Fibroblast of lung (primary cell): ENCODE measurements at regions not wholly inside any gene's neighbourhood (a gene's known extent, or its start where the extent isn't known, plus 50 kb on each side); places are given as distances from the start of the nearest gene placed in this dataset.

Experiments
- DNase-seq, 2 donors: peaks; one replicate each; pipeline versions ENCODE4 v3.0.0 to v3.0.0-alpha.2; 2010; ENCODE audit warnings: low read depth in 2 of 2
- H2AFZ ChIP-seq: 2 replicates; pipeline ENCODE4 v1.5.1; 2012; ENCODE audit warnings: low read length, control low read depth, inconsistent platforms
- H3K27ac ChIP-seq: 2 replicates; pipeline ENCODE4 v1.5.1; 2011; ENCODE audit warnings: low read length, control low read depth; ENCODE audit not compliant: insufficient read depth
- H3K27me3 ChIP-seq: 2 replicates; pipeline ENCODE4 v1.5.1; 2011; ENCODE audit warnings: mild to moderate bottlenecking, low read length; ENCODE audit not compliant: control insufficient read depth, insufficient read depth
- H3K36me3 ChIP-seq: 2 replicates; pipeline ENCODE4 v1.5.1; 2011; ENCODE audit warnings: low read length; ENCODE audit not compliant: control insufficient read depth, insufficient read depth
- H3K4me1 ChIP-seq: 2 replicates; pipeline ENCODE4 v1.5.1; 2011; ENCODE audit warnings: low read length; ENCODE audit not compliant: control insufficient read depth, insufficient read depth; ENCODE audit errors: extremely low read depth
- H3K4me2 ChIP-seq: 2 replicates; pipeline ENCODE4 v1.5.1; 2011; ENCODE audit warnings: low read length, control low read depth; ENCODE audit not compliant: insufficient read depth; ENCODE audit errors: extremely low read depth
- H3K4me3 ChIP-seq, 4 experiments: fragments of 200-600 bp in 1 of 4; sonication (generic) in 1 of 4; replicated peaks in 1 of 4; 2 replicates each; pipeline ENCODE4 v1.5.1; 2011 to 2016; ENCODE audit warnings: low read length in 4 of 4, low read depth in 3 of 4, mild to moderate bottlenecking in 3 of 4, control low read depth in 2 of 4, inconsistent platforms in 1 of 4, mixed read lengths in 1 of 4; ENCODE audit not compliant: insufficient read depth in 1 of 4; ENCODE audit errors: control extremely low read depth in 1 of 4
- H3K79me2 ChIP-seq: 2 replicates; pipeline ENCODE4 v1.5.1; 2012; ENCODE audit warnings: mild to moderate bottlenecking, low read length, inconsistent platforms; ENCODE audit not compliant: control insufficient read depth, insufficient read depth
- H3K9ac ChIP-seq: 2 replicates; pipeline ENCODE4 v1.5.1; 2011; ENCODE audit warnings: mild to moderate bottlenecking, low read length, control low read depth; ENCODE audit not compliant: insufficient read depth
- H3K9me3 ChIP-seq: 2 replicates; pipeline ENCODE4 v1.5.1; 2012; ENCODE audit warnings: low read depth, low read length; ENCODE audit not compliant: control insufficient read depth, insufficient read depth
- H4K20me1 ChIP-seq: 2 replicates; pipeline ENCODE4 v1.5.1; 2011; ENCODE audit warnings: low read length; ENCODE audit not compliant: control insufficient read depth, insufficient read depth; ENCODE audit errors: extremely low read depth
- EZH2 ChIP-seq: IDR thresholded peaks from 2 replicates; pipeline ENCODE4 v1.5.1; 2012; ENCODE audit warnings: low read length, control low read depth, mild to moderate bottlenecking; ENCODE audit errors: missing control alignments
- TF ChIP-seq, protein P1 (sequence below), 2 donors: IDR thresholded peaks in 1 of 2; conservative IDR thresholded peaks in 1 of 2; 1 replicate in 1 of 2; 2 replicates in 1 of 2; pipeline ENCODE4 v1.5.1; 2011 to 2012; ENCODE audit warnings: low read length in 2 of 2, control low read depth in 1 of 2, inconsistent platforms in 1 of 2, low read depth in 1 of 2, mild to moderate bottlenecking in 1 of 2

- Histone ChIP-seq H3K79me2 (no peaks in the 10 kb centered on the region), H3K4me1 (no peaks in the 10 kb centered on the region), H3K36me3 (no peaks in the 10 kb centered on the region), H3K27ac (no peak overlapping the region), H3K4me2 (no peak overlapping the region), H2AFZ (no peak overlapping the region), H3K27me3 (no peaks in the 10 kb centered on the region), H3K9ac (no peak overlapping the region), H3K4me3 (no peak overlapping the region), H3K9me3 (no peaks in the 10 kb centered on the region), H4K20me1 (no peaks in the 10 kb centered on the region)
- peak in 1 of 2 donors; percentile 8 for DNase-seq
- TF ChIP-seq EZH2, result no peak
- TF ChIP-seq, protein P1, sequence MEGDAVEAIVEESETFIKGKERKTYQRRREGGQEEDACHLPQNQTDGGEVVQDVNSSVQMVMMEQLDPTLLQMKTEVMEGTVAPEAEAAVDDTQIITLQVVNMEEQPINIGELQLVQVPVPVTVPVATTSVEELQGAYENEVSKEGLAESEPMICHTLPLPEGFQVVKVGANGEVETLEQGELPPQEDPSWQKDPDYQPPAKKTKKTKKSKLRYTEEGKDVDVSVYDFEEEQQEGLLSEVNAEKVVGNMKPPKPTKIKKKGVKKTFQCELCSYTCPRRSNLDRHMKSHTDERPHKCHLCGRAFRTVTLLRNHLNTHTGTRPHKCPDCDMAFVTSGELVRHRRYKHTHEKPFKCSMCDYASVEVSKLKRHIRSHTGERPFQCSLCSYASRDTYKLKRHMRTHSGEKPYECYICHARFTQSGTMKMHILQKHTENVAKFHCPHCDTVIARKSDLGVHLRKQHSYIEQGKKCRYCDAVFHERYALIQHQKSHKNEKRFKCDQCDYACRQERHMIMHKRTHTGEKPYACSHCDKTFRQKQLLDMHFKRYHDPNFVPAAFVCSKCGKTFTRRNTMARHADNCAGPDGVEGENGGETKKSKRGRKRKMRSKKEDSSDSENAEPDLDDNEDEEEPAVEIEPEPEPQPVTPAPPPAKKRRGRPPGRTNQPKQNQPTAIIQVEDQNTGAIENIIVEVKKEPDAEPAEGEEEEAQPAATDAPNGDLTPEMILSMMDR (conservative IDR thresholded peaks at IDR 0.05 in 1 of 2, IDR thresholded peaks at IDR 0.05 in 1 of 2; ENCODE audit: low read depth in 1 of 2, low read length in 2 of 2), result no peak
These were observed 206.8 kb downstream of the TINAG start for GRCh38 chr6:54515013-54515412.

GRCh38 chr6:54515713-54516112 lies 207.5 kb downstream of the TINAG start:
- Histone ChIP-seq H3K4me3 (no peak overlapping the region), H4K20me1 (no peaks in the 10 kb centered on the region), H3K27me3 (no peaks in the 10 kb centered on the region), H3K4me1 (no peaks in the 10 kb centered on the region), H3K36me3 (no peaks in the 10 kb centered on the region), H3K9me3 (no peaks in the 10 kb centered on the region), H3K27ac (no peak overlapping the region), H3K79me2 (no peaks in the 10 kb centered on the region), H3K9ac (no peak overlapping the region), H3K4me2 (no peak overlapping the region), H2AFZ (no peak overlapping the region)
- DNase-seq, result no peak
- TF ChIP-seq, protein P1 (conservative IDR thresholded peaks at IDR 0.05 in 1 of 2, IDR thresholded peaks at IDR 0.05 in 1 of 2; ENCODE audit: low read depth in 1 of 2, low read length in 2 of 2), result no peak
- no peak for TF ChIP-seq EZH2

- Histone ChIP-seq H3K9ac (no peak overlapping the region), H3K36me3 (no peaks in the 10 kb centered on the region), H3K9me3 (no peaks in the 10 kb centered on the region), H3K4me2 (no peak overlapping the region), H3K27me3 (no peaks in the 10 kb centered on the region), H3K4me3 (no peak overlapping the region), H3K27ac (no peak overlapping the region), H4K20me1 (no peaks in the 10 kb centered on the region), H3K4me1 (no peaks in the 10 kb centered on the region), H2AFZ (no peak overlapping the region), H3K79me2 (no peaks in the 10 kb centered on the region)
- TF ChIP-seq, protein P1 (conservative IDR thresholded peaks at IDR 0.05 in 1 of 2, IDR thresholded peaks at IDR 0.05 in 1 of 2; ENCODE audit: low read depth in 1 of 2, low read length in 2 of 2), result no peak
- no peak for TF ChIP-seq EZH2
- DNase-seq, result no peak
These were observed 208.1 kb downstream of the TINAG start for GRCh38 chr6:54516321-54516720.
